NCI-H146 (cell line): ENCODE measurements at regions not wholly inside any gene's neighbourhood (a gene's known extent, or its start where the extent isn't known, plus 50 kb on each side); places are given as distances from the start of the nearest gene placed in this dataset.
A peak's percentile ranks its signal among the peaks of the same experiment; 100 is the strongest.
"Not testable (repeated sequence)": the region's sequence is repeated elsewhere in the genome, so short reads cannot be mapped to it uniquely, and the experiment has no call there.

Source experiments
- DNase-seq: peaks from one replicate; lab custom pipeline; 2025; lab: John Stamatoyannopoulos, UW

DNA sequence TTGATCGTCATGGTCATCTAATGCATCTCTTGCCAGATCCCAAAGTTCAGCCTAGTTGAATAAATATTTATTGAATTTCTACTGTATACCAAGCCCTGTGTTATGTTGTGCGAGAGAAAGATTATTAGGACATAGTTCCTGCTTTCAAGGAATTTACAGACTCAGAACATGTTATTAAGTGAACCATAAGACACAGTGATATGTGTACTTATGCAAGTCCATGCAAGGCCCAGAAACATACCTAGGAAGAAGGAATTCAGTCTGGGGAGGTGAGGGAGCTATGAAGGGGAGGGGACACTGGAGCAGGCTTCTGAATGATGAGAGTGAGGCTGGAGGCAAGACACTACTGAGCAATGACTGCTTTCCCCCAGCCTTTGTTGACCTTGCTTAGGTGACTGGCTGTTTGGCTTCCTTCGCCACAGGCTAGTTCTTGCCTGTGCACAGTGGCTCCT, 81.4 kb downstream of the ACAA2 start:
- DNase-seq, result no peak

DNA sequence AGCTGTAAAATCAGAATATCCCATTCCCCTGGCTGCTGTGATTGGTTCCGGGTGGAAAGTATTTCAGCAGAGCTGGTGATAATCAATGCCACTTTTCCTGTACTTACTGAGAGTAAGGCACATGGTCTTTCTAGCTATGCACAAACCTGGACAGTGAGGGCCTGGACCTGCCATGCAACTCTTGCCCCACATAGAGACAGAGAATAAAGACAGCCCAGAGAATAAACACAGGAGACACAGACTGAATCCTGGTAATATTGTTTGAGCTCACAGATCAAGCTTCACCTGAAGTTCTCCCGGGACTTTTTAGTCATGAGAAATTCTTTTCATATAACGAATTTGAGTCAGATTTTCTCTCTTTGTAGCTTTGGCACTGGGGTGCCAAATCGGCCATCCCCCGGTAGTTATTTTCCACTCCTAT, 81.9 kb downstream of the ACAA2 start:
- no peak for DNase-seq

GRCh38 chr18:49730951-49731391, 82.4 kb downstream of the ACAA2 start:
- DNase-seq, result no peak

GRCh38 chr18:49728542-49728941, 84.8 kb downstream of the ACAA2 start:
- peak; percentile 81 for DNase-seq

DNA sequence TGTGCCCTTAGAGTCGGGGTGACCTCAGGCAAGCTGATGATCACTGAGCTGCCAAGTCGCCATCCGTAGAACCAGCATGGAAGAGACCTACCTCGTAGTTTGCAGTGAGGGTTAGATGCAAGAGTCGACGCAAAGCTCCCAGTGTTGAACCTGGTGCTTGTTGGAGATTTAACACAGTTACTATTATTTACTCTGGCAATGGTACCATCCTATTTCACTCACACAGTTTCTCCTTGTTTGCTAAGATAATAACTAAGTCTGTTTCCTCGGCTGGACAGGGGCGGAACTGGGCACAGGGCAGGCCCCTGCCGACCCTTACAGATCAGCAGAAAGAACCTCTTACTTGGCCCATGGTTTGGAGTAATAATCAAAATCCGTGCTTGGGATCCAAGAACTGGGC, 85.5 kb downstream of the ACAA2 start:
- no peak for DNase-seq

GRCh38 chr18:49726675-49726963, 86.7 kb downstream of the ACAA2 start:
- no peak for DNase-seq

GRCh38 chr18:49725809-49726674, 87.3 kb downstream of the ACAA2 start:
- no peak for DNase-seq

DNA sequence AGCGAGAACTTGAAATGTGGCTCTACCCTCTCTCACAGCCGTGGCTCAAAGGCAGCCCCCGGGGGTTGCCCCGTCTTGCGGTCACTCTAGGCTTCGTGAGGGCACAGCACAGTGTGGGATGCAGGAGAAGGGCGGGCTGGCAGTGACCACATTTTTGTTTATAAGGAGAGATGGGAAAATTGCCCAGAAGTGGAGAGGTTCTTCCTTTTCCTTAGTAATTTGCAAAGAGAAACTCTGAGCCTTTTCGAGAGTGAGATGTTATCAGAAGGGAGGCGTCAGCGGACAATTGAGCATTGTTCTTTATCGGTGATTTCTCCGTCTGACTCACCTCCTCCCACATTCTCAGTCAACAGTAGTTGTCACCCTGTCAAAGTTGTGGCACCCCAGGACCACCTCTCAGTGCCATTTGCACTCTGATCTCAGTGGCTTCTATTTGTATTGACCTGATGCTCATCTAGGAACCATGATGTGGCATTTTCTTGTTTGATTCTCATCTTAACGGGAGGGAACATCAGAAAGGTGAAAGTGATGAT, 89.6 kb downstream of the ACAA2 start:
- DNase-seq, result no peak

GRCh38 chr18:49722477-49722876, 90.9 kb downstream of the ACAA2 start:
- DNase-seq, result no peak

GRCh38 chr18:49721981-49722380, 91.4 kb downstream of the ACAA2 start:
- DNase-seq, result no peak

GRCh38 chr18:49720944-49721343, 92.4 kb downstream of the ACAA2 start:
- not testable (repeated sequence) for DNase-seq

DNA sequence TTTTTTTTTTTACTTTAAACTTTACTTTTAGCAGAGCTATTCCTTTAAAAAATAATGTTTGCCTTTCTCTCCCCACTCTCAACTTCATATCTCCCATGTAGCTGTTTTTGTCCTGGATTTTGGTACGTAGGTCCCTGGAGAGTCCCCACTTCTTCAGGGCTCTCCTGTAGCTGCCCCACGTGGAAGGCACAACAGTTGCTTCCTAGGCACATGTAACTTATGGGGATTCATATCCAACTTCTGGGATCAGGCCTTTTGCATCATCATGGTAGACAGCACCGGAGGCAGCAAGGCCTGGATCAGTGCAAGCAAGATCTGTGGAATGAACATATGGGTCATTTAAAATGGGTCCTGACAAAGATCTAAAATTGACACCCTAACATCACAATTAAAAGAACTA, 95.7 kb downstream of the ACAA2 start:
- DNase-seq, result no peak

GRCh38 chr18:49716035-49716434, 97.3 kb downstream of the ACAA2 start:
- no peak for DNase-seq

- no peak for DNase-seq
Observed at GRCh38 chr18:49709347-49709690, 104.0 kb downstream of the ACAA2 start.

- no peak for DNase-seq
Observed at GRCh38 chr18:49708662-49709346, 104.5 kb downstream of the ACAA2 start.

- no peak for DNase-seq
Observed at GRCh38 chr18:49707599-49707998, 105.7 kb downstream of the ACAA2 start.

GRCh38 chr18:49704334-49704733, 109.0 kb downstream of the ACAA2 start:
- no peak for DNase-seq

GRCh38 chr18:49701190-49701589, 112.1 kb downstream of the ACAA2 start:
- no peak for DNase-seq

DNA sequence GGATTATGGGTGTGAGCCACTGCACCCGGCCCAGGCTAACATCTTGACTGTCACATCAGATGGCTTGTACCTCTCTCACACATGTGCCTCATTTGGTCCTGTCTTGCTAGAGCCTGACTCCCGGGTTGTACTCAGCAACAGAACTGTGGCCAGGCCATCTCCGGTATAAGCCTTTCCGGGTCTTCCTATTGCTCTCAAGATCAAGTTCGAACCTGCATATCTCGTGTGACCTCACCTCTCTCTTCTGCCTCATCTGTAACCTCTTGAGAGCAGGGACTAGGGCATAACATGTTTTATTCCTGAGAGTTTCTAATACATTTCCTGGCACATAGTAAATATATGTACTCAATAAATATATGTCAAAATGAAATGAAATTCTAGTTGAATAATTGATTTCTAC, 114.0 kb downstream of the ACAA2 start:
- no peak for DNase-seq

DNA sequence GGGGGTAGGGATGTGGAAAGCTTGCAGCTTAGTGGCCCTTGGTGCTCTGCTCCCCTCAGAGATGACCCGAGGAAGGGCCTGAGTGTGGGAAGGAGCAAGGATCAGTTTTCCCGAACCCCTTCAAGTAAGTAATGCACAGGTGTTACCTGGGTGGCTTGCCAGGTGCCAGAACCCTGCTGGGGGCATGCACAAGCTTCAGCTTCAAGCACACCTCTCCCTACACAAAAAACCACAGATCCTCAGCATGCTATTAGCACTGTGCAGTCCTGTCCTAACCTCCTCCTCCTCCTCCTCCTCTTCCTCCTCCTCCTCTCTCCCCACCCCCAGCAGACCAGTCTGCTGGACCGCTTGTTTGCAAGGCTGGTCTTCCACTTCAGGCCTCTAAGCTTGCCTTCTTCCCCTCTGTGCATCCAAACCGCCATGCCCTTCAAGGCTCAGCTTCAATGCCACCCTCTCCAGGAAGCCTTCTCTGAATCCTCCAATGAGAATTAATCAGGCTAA, 114.8 kb downstream of the ACAA2 start:
- DNase-seq, result no peak

DNA sequence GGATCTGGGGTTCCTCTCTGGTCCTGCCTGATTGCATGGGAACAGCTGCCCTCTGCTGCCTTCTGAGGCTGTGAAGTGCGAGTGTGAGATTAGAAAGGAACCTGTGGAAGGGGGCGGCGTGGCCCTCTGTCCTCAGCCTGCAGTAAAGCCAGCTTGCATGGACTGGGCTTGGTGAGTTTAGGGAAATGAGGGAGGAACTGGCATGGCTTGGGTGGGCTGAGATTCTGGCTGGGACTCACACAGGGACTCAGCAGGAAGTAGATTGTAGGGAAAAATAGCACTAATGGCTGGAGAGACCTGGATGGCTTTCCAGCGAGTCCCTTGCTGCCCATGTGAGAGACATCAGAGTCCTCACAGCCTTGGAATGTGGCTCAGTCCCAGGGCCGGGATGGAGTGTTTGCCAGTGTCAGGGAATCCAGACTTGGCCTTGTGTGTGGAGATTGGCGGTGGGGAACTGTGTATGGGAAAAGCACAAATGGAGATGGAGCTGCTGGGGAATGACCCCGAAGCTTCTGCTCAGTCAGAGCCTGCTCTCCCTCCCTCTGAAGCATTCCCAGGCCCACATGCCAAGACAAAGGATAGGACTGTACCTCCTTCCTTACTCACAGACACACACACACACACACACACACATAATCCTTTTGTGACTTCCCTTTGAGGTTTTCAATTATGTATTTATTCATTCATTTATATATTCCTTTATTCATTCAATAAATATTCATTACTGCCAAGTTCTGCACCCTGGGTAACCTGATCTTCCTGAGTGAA, 115.4 kb downstream of the ACAA2 start:
- peak; percentile 49 for DNase-seq

GRCh38 chr18:49697049-49697448, 116.3 kb downstream of the ACAA2 start:
- no peak for DNase-seq
